Activated naive CD8-positive, alpha-beta T cell treated with anti-CD3 and anti-CD28 coated beads, Interleukin-2, amount 10 ng/mL, durations not matched to agents 7 days and 5 days (primary cell): ENCODE measurements at regions not wholly inside any gene's neighbourhood (a gene's known extent, or its start where the extent isn't known, plus 50 kb on each side); places are given as distances from the start of the nearest gene placed in this dataset.
"Not testable (repeated sequence)": the region's sequence is repeated elsewhere in the genome, so short reads cannot be mapped to it uniquely, and the experiment has no call there.

Experiments
- ATAC-seq: fragments of 150-1000 bp; cut with Tn5 transposase; one replicate; pipeline ENCODE4 v1.10.0; 2021; ENCODE audit warnings: low read depth, moderate library complexity
- POLR2A ChIA-PET: fragments of 350-600 bp; sonication (Branson Sonifier 250); formaldehyde crosslinking; loops from one replicate; lab custom pipeline; 2021; ENCODE audit warnings: antibody characterized with exemption; lab: Charles Lee
- DNase-seq: peaks from one replicate; pipeline ENCODE4 v3.0.0; 2021
- H3K27ac Mint-ChIP-seq: one replicate; pipeline ENCODE4 v1.8.0; 2022; ENCODE audit warnings: mild to moderate bottlenecking, mixed read lengths
- H3K27me3 Mint-ChIP-seq: one replicate; pipeline ENCODE4 v1.8.0; 2022; ENCODE audit warnings: mild to moderate bottlenecking, moderate library complexity, mixed read lengths
- H3K36me3 Mint-ChIP-seq: one replicate; pipeline ENCODE4 v1.8.0; 2021; ENCODE audit warnings: mild to moderate bottlenecking, mixed read lengths
- H3K4me1 Mint-ChIP-seq: one replicate; pipeline ENCODE4 v1.8.0; 2021; ENCODE audit warnings: mixed read lengths
- H3K4me3 Mint-ChIP-seq: one replicate; pipeline ENCODE4 v1.8.0; 2022; ENCODE audit warnings: mild to moderate bottlenecking, moderate library complexity, mixed read lengths
- H3K9me3 Mint-ChIP-seq: one replicate; pipeline ENCODE4 v1.8.0; 2021; ENCODE audit warnings: mixed read lengths

GRCh38 chr10:105751688-105752087 lies 1110.6 kb downstream of the SORCS3 start:
- Mint-ChIP-seq H3K27ac (no peak overlapping the region), H3K4me1 (no peaks in the 10 kb centered on the region), H3K9me3 (no peaks in the 10 kb centered on the region), H3K36me3 (no peaks in the 10 kb centered on the region), H3K27me3 (no peaks in the 10 kb centered on the region), H3K4me3 (no peak overlapping the region)
- POLR2A ChIA-PET: no interaction called here
- DNase-seq (no peak), ATAC-seq (no peak)

DNA sequence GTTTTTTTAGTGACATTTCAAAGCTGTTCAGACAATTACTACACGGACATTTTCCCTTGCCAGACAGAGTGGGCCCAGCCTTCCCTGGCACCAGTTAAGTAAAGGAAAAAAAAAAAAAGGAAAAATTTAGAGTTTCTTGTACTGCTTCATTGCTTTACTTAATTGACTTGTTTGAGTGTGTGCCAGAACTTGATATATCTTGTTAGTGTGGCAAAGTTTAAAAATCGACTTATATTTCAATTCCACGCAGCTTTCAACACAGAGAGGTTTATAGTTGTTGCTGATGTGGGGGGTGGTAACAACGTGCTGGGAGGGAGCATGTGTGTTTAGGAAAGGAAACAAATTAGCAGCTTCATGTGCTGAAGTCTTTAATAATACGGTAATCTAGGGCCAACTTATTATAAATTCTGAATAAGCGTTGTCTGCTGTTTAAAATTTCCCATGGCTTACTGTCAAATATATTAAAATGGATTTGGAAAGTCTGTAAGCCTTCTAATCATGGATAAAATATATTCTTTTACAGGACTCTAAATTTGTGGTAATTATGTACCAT lies 1104.6 kb downstream of the SORCS3 start:
- POLR2A ChIA-PET: no interaction called here
- no peak for ATAC-seq
- H3K27me3 Mint-ChIP-seq: no peaks in the 10 kb centered on the region

GRCh38 chr10:105743343-105744056 lies 1102.4 kb downstream of the SORCS3 start:
- no peak overlapping the region for H3K4me3 Mint-ChIP-seq

More for the DNA sequence above, 1104.6 kb downstream of the SORCS3 start:
- no peak overlapping the region for H3K4me3 Mint-ChIP-seq
- peaks cover 3% of the 10 kb centered on the region for H3K9me3 Mint-ChIP-seq
- no peak for DNase-seq
- H3K36me3 Mint-ChIP-seq: no peaks in the 10 kb centered on the region
- H3K27ac Mint-ChIP-seq: no peak overlapping the region
- H3K4me1 Mint-ChIP-seq: no peaks in the 10 kb centered on the region

DNA sequence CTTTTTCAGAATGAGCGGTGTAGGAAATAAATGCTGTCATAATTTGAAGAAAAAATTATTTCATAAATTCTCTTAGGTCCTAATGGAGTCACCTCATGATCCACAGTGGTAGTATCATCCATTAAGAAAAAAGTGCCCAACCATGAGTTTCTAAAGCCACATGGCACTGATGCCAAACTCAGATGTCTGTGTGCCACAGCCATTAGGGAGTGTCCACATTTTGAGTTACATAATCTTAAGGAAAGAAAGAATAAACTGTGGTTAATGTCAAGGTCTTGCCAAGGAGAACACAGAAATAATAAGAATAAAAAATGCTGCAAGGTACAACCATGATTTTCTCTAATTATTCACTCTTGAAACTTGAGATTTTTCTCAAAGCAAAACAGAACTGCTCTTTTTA lies 1101.8 kb downstream of the SORCS3 start:
- peaks cover 3% of the 10 kb centered on the region for H3K9me3 Mint-ChIP-seq
- no peaks in the 10 kb centered on the region for H3K27me3 Mint-ChIP-seq
- ATAC-seq (no peak), DNase-seq (no peak)
- POLR2A ChIA-PET: no interaction called here
- H3K36me3 Mint-ChIP-seq: no peaks in the 10 kb centered on the region
- no peak overlapping the region for H3K4me3 Mint-ChIP-seq
- H3K27ac Mint-ChIP-seq: no peak overlapping the region
- H3K4me1 Mint-ChIP-seq: no peaks in the 10 kb centered on the region

More at GRCh38 chr10:105743343-105744056, 1102.4 kb downstream of the SORCS3 start:
- no peaks in the 10 kb centered on the region for H3K36me3 Mint-ChIP-seq
- H3K9me3 Mint-ChIP-seq: peaks cover 3% of the 10 kb centered on the region
- H3K27ac Mint-ChIP-seq: no peak overlapping the region
- ATAC-seq (no peak), DNase-seq (no peak)
- POLR2A ChIA-PET: no interaction called here
- H3K4me1 Mint-ChIP-seq: no peaks in the 10 kb centered on the region
- no peaks in the 10 kb centered on the region for H3K27me3 Mint-ChIP-seq

GRCh38 chr10:105742184-105742583 lies 1101.1 kb downstream of the SORCS3 start:
- Mint-ChIP-seq H3K36me3 (no peaks in the 10 kb centered on the region), H3K9me3 (peaks cover 3% of the 10 kb centered on the region), H3K4me3 (no peak overlapping the region), H3K4me1 (no peaks in the 10 kb centered on the region), H3K27me3 (no peaks in the 10 kb centered on the region), H3K27ac (no peak overlapping the region)
- POLR2A ChIA-PET: no interaction called here
- DNase-seq (no peak), ATAC-seq (no peak)

DNA sequence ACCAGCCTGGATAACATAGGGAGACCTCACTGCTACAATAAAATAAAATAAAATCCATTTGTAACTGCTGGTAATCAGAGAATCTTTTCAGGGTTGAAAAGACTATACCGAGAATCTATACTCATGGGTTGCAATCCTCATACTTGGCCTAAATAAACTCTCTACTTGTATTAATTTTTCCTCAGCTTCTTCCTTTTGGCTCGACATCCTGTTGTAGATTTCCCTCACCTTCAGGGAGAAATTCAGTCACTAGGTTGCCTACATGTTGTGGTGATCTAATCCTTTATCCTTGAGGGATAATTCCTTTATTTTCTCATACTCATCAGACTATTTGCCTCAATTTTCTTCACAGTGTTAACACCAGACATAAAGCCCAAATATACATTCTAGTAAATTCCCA lies 1093.4 kb downstream of the SORCS3 start:
- no peak overlapping the region for H3K27ac Mint-ChIP-seq
- H3K4me3 Mint-ChIP-seq: no peak overlapping the region
- ATAC-seq (no peak), DNase-seq (no peak)
- no peaks in the 10 kb centered on the region for H3K4me1 Mint-ChIP-seq
- POLR2A ChIA-PET: no interaction called here
- no peaks in the 10 kb centered on the region for H3K27me3 Mint-ChIP-seq
- no peaks in the 10 kb centered on the region for H3K36me3 Mint-ChIP-seq
- H3K9me3 Mint-ChIP-seq: no peaks in the 10 kb centered on the region

DNA sequence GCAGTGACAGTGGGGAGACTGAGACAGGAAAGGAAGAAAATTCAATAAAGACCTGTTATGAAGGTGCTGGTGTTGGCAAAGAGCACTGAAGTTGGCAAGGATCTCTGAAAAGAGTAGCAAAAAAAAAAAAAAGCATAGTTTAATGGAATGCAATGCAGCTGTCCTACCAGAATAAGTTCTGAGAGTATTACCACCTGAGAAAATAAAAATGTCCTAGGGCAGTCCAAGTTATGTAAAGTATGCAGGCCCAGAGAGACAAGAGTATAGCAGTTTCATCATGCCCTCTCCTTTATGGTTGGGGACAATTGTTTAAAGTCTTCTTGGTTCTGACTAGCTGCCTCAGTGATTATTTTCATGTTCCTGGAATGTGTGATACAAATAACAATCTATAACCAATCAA lies 1092.8 kb downstream of the SORCS3 start:
- no peaks in the 10 kb centered on the region for H3K36me3 Mint-ChIP-seq
- no peak for ATAC-seq
- DNase-seq: no peak
- H3K27me3 Mint-ChIP-seq: no peaks in the 10 kb centered on the region
- H3K4me3 Mint-ChIP-seq: no peak overlapping the region
- H3K9me3 Mint-ChIP-seq: peaks cover under 1% of the 10 kb centered on the region
- POLR2A ChIA-PET: no interaction called here
- H3K27ac Mint-ChIP-seq: no peak overlapping the region
- H3K4me1 Mint-ChIP-seq: no peaks in the 10 kb centered on the region

GRCh38 chr10:105729428-105729827 lies 1088.3 kb downstream of the SORCS3 start:
- H3K27me3 Mint-ChIP-seq: no peaks in the 10 kb centered on the region
- DNase-seq: no peak
- H3K36me3 Mint-ChIP-seq: no peaks in the 10 kb centered on the region
- no peaks in the 10 kb centered on the region for H3K4me1 Mint-ChIP-seq
- POLR2A ChIA-PET: no interaction called here
- peaks cover 5% of the 10 kb centered on the region for H3K9me3 Mint-ChIP-seq
- no peak overlapping the region for H3K27ac Mint-ChIP-seq
- ATAC-seq: no peak
- H3K4me3 Mint-ChIP-seq: no peak overlapping the region

DNA sequence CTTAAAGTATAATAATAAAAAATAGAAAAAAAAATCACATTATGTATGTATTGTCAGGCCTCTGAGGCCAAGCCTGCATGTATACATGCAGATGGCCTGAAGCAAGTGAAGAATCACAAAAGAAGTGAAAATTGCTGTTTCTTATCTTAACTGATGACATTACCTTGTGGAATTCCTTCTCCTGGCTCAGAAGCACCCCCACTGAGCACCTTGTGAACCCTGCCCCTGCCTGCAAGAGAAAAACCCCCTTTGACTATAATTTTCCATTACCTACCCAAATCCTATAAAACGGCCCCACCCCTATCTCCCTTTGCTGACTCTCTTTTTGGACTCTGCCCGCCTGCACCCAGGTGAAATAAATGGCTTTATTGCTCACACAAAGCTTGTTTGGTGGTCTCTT lies 1086.5 kb downstream of the SORCS3 start:
- H3K36me3 Mint-ChIP-seq, H3K27ac Mint-ChIP-seq, H3K9me3 Mint-ChIP-seq, ATAC-seq, H3K4me1 Mint-ChIP-seq, H3K27me3 Mint-ChIP-seq, POLR2A ChIA-PET, H3K4me3 Mint-ChIP-seq, DNase-seq: not testable (repeated sequence)

DNA sequence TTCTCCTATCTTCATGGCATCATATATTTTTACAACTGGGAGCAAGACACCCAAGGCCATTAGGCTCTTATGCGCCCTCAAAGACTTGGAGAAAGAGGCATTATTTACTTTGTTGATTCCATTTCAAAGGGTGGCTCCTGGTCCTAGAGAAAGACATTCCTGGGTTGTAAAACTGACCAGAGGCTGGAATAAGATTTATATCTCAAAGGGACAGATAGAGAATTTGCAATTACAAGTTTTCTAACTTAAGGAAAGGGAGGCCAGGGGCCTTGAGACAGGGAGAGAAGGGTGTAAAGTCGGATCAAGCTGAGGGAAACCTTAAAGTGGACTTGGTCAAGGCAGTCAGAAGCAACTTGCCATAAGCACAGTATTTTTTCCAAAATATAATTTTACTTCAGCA lies 1086.0 kb downstream of the SORCS3 start:
- ATAC-seq (no peak), DNase-seq (no peak)
- H3K4me3 Mint-ChIP-seq: no peak overlapping the region
- POLR2A ChIA-PET: no interaction called here
- no peaks in the 10 kb centered on the region for H3K36me3 Mint-ChIP-seq
- H3K9me3 Mint-ChIP-seq: peaks cover 5% of the 10 kb centered on the region
- H3K4me1 Mint-ChIP-seq: no peaks in the 10 kb centered on the region
- H3K27ac Mint-ChIP-seq: no peak overlapping the region
- no peaks in the 10 kb centered on the region for H3K27me3 Mint-ChIP-seq

DNA sequence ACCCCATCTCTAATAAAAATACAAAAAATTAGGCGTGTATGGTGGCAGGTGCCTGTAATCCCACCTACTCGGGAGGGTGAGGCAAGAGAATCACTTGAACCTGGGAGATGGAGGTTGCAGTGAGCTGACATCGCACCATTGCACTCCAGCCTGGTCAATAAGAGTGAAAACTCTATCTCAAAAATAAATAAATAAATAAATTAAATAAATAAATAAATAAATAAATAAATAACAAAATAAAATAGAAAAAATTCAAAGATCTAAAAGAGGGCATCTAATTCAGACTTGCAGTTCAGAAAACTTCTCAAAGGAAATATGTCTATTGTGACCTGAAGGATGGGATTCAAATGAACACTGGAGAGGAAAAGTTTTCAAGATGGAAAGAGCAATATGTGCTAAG lies 1085.1 kb downstream of the SORCS3 start:
- H3K27ac Mint-ChIP-seq: no peak overlapping the region
- POLR2A ChIA-PET: no interaction called here
- peaks cover 5% of the 10 kb centered on the region for H3K9me3 Mint-ChIP-seq

DNA sequence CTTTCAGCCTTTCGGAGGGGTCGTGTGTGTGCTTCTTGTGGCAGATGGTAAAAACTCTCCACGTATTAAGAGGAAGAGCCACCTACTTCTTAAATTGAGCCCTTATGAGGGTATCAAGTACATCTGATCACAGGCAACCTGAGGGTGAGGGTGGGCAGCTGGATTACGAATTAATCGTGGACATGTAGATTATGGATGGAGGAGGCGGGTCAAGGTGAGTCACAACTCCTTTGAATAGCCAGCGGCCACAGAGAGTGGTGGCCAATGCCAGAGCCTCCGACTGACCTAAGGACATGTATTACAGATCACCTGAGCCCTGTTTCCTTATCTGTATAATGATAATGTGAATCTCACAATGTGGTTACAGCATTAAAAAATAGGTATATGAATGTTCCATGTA lies 1083.9 kb downstream of the SORCS3 start:
- Mint-ChIP-seq H3K36me3 (no peaks in the 10 kb centered on the region), H3K27me3 (no peaks in the 10 kb centered on the region), H3K27ac (no peak overlapping the region), H3K9me3 (peaks cover 5% of the 10 kb centered on the region), H3K4me3 (no peak overlapping the region), H3K4me1 (no peaks in the 10 kb centered on the region)
- POLR2A ChIA-PET: no interaction called here
- DNase-seq (no peak), ATAC-seq (no peak)

More for the DNA sequence above, 1085.1 kb downstream of the SORCS3 start:
- DNase-seq (no peak), ATAC-seq (no peak)
- Mint-ChIP-seq H3K36me3 (no peaks in the 10 kb centered on the region), H3K27me3 (no peaks in the 10 kb centered on the region), H3K4me3 (no peak overlapping the region), H3K4me1 (no peaks in the 10 kb centered on the region)

DNA sequence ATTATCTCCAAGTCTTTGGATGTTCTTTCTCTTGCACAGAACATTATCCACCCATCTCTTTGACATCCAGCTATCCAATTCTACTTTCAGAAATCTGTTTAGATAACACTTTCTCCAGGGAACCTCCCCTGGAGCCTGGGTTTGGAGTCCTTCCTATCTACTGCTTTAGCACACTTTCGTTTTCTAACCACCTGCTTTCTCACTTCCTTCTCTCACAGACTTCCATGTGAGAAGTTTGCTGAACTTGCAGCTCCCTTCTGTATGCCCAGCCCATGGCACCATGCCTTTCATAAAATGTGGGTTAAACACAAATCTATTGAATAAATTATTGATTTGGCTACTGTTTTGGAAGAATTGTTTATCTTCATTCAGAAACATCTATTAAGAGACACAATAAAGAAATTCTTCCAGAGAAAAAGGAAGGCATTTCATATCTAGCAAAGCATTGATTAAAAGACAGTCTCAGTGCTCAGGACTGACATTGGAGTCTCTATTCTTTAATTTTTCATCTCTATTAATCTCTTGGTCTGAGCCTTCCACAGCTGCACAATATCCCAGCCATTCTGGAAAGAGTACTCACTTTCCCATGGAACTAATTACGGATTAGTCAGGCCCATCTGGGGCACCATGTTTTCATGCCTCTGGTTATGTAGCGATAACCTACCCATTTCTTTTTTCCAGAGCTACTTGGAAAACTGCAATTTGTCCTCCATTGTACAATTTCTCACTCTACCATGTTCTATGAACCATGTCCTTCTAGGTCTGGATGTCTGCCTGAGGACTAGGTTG lies 1077.3 kb downstream of the SORCS3 start:
- Mint-ChIP-seq H3K4me1 (no peaks in the 10 kb centered on the region), H3K27ac (no peak overlapping the region), H3K9me3 (peaks cover 9% of the 10 kb centered on the region), H3K36me3 (no peaks in the 10 kb centered on the region), H3K4me3 (no peak overlapping the region), H3K27me3 (no peaks in the 10 kb centered on the region)
- DNase-seq (no peak), ATAC-seq (no peak)
- POLR2A ChIA-PET: no interaction called here

GRCh38 chr10:105714728-105715127 lies 1073.6 kb downstream of the SORCS3 start:
- Mint-ChIP-seq H3K27ac (no peak overlapping the region), H3K4me3 (no peak overlapping the region), H3K36me3 (no peaks in the 10 kb centered on the region), H3K4me1 (no peaks in the 10 kb centered on the region), H3K9me3 (peaks cover 16% of the 10 kb centered on the region), H3K27me3 (no peaks in the 10 kb centered on the region)
- no peak for DNase-seq
- POLR2A ChIA-PET: no interaction called here
- ATAC-seq: no peak
